ENCODE measurements at regions not wholly inside any gene's neighbourhood (a gene's known extent, or its start where the extent isn't known, plus 50 kb on each side); places are given as distances from the start of the nearest gene placed in this dataset.

- ATAC-seq (ENCODE audit: low FRiP score) = no peak
Observed at GRCh38 chr13:84239032-84239431, 356.8 kb upstream of the SLITRK1 start.

GRCh38 chr13:84238381-84238780, 356.1 kb upstream of the SLITRK1 start:
- no peak for TF ChIP-seq CTCF (IDR thresholded peaks at IDR 0.05)
- no peak for ATAC-seq (ENCODE audit: low FRiP score)

More at GRCh38 chr13:84239032-84239431, 356.8 kb upstream of the SLITRK1 start:
- DNase-seq (ENCODE audit: low spot score) = no peak
- TF ChIP-seq CTCF (IDR thresholded peaks at IDR 0.05) = no peak

GRCh38 chr13:84237143-84237542, 354.9 kb upstream of the SLITRK1 start:
- DNase-seq (ENCODE audit: low spot score) (no peak), ATAC-seq (ENCODE audit: low FRiP score) (no peak)
- no peak for TF ChIP-seq CTCF (IDR thresholded peaks at IDR 0.05)

More at GRCh38 chr13:84238381-84238780, 356.1 kb upstream of the SLITRK1 start:
- DNase-seq (ENCODE audit: low spot score) = no peak

- ATAC-seq (ENCODE audit: low FRiP score) = no peak
- no peak for DNase-seq (ENCODE audit: low spot score)
- TF ChIP-seq CTCF (IDR thresholded peaks at IDR 0.05) = no peak
Observed at GRCh38 chr13:84234416-84234815, 352.1 kb upstream of the SLITRK1 start.

GRCh38 chr13:84230568-84230967, 348.3 kb upstream of the SLITRK1 start:
- DNase-seq (ENCODE audit: low spot score) (no peak), ATAC-seq (ENCODE audit: low FRiP score) (no peak)
- no peak for TF ChIP-seq CTCF (IDR thresholded peaks at IDR 0.05)

GRCh38 chr13:84211048-84211447, 328.8 kb upstream of the SLITRK1 start:
- DNase-seq (ENCODE audit: low spot score) = no peak
- ATAC-seq (ENCODE audit: low FRiP score) = no peak
- TF ChIP-seq CTCF (IDR thresholded peaks at IDR 0.05) = no peak

- no peak for TF ChIP-seq CTCF (IDR thresholded peaks at IDR 0.05)
- ATAC-seq (ENCODE audit: low FRiP score) (no peak), DNase-seq (ENCODE audit: low spot score) (no peak)
Observed at GRCh38 chr13:84208246-84208910, 326.1 kb upstream of the SLITRK1 start.

All from omental fat pad (tissue), 3 donors.